Dendritic cell treated with granulocyte-macrophage colony-stimulating factor and Interleukin-4, amounts not matched to agents 40 ng/mL and 50 ng/mL, for 4 days (primary cell): ENCODE measurements at regions not wholly inside any gene's neighbourhood (a gene's known extent, or its start where the extent isn't known, plus 50 kb on each side); places are given as distances from the start of the nearest gene placed in this dataset.

Experiments used
- H3K27ac Mint-ChIP-seq: one replicate; pipeline ENCODE4 v1.8.0; 2022; ENCODE audit warnings: mild to moderate bottlenecking, mixed read lengths
- H3K27me3 Mint-ChIP-seq: one replicate; pipeline ENCODE4 v1.8.0; 2022; ENCODE audit warnings: mild to moderate bottlenecking, mixed read lengths
- H3K36me3 Mint-ChIP-seq: one replicate; pipeline ENCODE4 v1.8.0; 2022; ENCODE audit warnings: low read depth, mixed read lengths
- H3K4me1 Mint-ChIP-seq: one replicate; pipeline ENCODE4 v1.8.0; 2022; ENCODE audit warnings: low read depth, mixed read lengths
- H3K4me3 Mint-ChIP-seq: one replicate; pipeline ENCODE4 v1.8.0; 2022; ENCODE audit warnings: mild to moderate bottlenecking, moderate library complexity, mixed read lengths
- H3K9me3 Mint-ChIP-seq: one replicate; pipeline ENCODE4 v1.8.0; 2022; ENCODE audit warnings: mixed read lengths
- intact Hi-C: fragments of 100-400 bp; cut with micrococcal nuclease; formaldehyde crosslinking; loops from one replicate; pipeline ENCODE4 v1.15.0; 2022

DNA sequence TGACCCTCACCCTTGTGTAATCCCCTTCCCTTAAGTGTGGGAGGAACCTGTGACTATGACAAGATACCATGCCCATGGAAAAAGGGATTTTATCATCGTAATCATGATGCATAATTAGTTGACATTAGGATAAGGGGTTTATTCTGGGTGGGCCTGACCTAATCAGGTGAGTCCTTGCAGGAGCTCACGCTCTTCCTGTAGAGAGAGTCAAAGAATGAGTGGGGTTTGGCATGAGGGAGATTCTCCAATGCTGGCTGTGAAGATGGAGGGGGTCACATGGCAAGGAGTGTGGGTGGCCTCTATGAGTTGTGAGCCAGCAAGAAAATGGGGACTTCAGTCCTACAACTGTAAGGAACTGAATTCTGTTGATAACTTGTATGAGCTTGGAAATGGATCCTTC is 342.0 kb upstream of the TSHZ2 start:
- H3K36me3 Mint-ChIP-seq, result no peaks in the 10 kb centered on the region
- H3K27me3 Mint-ChIP-seq, result peaks cover 3% of the 10 kb centered on the region
- H3K4me3 Mint-ChIP-seq, result no peak overlapping the region
- H3K27ac Mint-ChIP-seq, result no peak overlapping the region
- peaks cover 23% of the 10 kb centered on the region for H3K9me3 Mint-ChIP-seq
- no peaks in the 10 kb centered on the region for H3K4me1 Mint-ChIP-seq
- intact Hi-C loops, result no loop called here

DNA sequence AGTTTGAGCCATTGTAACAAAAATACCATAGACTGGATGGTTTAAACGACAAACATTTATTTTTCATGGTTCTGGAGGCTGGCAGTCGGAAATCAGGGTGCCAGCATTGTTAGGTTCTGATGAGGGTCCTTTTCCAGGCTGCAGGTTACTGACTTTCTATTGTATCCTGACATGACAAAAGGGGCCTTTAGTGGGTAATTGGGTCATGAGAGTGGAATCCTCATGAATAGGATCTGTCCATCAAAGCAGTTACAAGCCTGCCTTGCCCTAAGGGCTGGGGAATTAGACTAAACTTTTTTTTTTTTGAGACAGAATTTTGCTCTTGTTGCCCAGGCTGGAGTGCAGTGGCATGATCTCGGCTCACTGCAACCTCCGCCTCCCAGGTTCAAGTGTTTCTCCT is 347.9 kb upstream of the TSHZ2 start:
- peaks cover 4% of the 10 kb centered on the region for H3K27me3 Mint-ChIP-seq
- H3K4me3 Mint-ChIP-seq, result no peak overlapping the region
- no peaks in the 10 kb centered on the region for H3K4me1 Mint-ChIP-seq
- no peaks in the 10 kb centered on the region for H3K9me3 Mint-ChIP-seq
- H3K27ac Mint-ChIP-seq, result no peak overlapping the region
- no peaks in the 10 kb centered on the region for H3K36me3 Mint-ChIP-seq
- intact Hi-C loops, result no loop called here

DNA sequence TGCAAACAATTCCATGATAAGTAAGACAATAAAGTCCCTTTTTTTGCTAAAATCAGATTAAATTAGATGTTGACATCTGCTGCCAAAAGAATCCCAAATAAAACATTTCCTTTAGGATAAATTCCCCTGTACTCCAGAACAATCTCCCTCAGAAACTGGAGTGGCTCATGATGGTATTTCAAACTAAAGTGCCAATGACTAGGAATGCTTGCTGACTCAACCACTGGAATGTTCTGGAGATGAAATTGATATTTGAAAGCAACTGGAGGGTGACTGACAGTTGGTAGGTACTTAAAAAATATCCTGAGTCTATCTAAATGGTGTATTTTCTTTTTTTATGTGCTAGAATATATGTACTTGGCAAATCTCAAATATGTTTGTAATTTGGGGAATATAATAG is 350.1 kb upstream of the TSHZ2 start:
- Mint-ChIP-seq H3K27ac (no peak overlapping the region), H3K9me3 (no peaks in the 10 kb centered on the region), H3K4me1 (peaks cover 4% of the 10 kb centered on the region), H3K36me3 (no peaks in the 10 kb centered on the region), H3K27me3 (peaks cover 7% of the 10 kb centered on the region), H3K4me3 (no peak overlapping the region)
- intact Hi-C loops, result no loop called here

DNA sequence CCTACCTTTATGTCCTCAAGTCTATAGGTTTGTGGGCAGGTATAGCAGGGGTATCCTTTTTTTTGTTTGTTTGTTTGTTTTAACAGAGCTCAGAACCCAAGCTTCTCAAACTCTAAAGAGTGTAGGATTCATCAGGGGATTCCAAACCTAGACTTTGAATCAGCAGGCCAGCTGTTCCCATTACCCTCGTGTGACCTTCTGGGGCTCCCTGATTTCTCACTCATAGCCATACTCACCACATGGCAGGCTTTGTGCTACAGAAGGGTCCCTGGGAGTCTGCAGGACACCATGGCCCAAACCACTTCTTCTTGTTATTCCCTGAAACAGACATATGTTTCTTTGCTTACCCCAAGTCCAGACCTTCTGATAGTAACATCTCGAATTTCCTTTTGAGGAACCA is 350.8 kb upstream of the TSHZ2 start:
- no peak overlapping the region for H3K27ac Mint-ChIP-seq
- H3K36me3 Mint-ChIP-seq, result no peaks in the 10 kb centered on the region
- peaks cover 7% of the 10 kb centered on the region for H3K27me3 Mint-ChIP-seq

DNA sequence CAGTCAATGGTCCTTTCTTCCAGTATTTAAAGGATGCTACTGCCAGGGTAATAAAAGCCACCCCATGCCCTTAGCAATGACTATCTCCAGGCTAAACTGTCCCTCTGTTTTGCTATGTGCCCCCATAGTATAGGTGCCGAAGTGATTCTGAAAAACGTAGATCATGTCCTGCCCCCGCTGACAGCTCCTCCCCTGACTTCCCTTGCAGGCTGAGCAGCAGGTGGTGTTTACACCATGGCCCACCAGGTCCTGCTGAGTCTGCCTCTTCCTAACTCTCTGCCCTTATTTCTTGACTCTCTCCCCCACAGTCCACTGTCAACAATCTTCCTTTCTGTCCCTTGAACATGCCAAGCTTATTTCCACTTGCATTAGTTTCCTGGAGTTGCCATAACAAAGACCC is 352.5 kb upstream of the TSHZ2 start:
- Mint-ChIP-seq H3K27ac (no peak overlapping the region), H3K4me3 (no peak overlapping the region), H3K27me3 (peaks cover 10% of the 10 kb centered on the region), H3K4me1 (peaks cover 4% of the 10 kb centered on the region), H3K9me3 (no peaks in the 10 kb centered on the region), H3K36me3 (no peaks in the 10 kb centered on the region)
- intact Hi-C loops, result no loop called here

More for the DNA sequence above, 350.8 kb upstream of the TSHZ2 start:
- no peaks in the 10 kb centered on the region for H3K9me3 Mint-ChIP-seq
- intact Hi-C loops, result no loop called here
- H3K4me3 Mint-ChIP-seq, result no peak overlapping the region
- H3K4me1 Mint-ChIP-seq, result peaks cover 4% of the 10 kb centered on the region

DNA sequence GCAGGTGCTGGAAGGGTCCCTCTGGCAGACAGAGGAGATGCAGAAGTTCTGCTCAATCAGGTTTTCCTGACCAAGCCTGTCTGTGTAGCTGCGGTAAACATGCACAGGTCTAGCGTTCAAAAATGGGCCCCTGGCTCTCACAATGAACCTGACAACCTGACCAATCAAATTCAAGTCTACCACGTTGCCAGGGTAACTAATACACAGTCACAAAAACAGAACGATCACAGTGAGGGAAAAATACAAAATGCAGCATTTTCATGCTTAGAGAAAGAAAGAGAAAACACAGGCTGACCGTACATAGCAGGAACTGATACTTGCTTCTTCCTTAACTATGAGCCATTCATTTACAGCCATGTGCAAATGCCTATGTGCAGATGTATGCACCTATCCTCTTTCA is 353.1 kb upstream of the TSHZ2 start:
- intact Hi-C loops, result no loop called here
- no peak overlapping the region for H3K27ac Mint-ChIP-seq
- no peaks in the 10 kb centered on the region for H3K36me3 Mint-ChIP-seq
- no peaks in the 10 kb centered on the region for H3K9me3 Mint-ChIP-seq
- peaks cover 10% of the 10 kb centered on the region for H3K27me3 Mint-ChIP-seq
- no peak overlapping the region for H3K4me3 Mint-ChIP-seq
- H3K4me1 Mint-ChIP-seq, result peaks cover 4% of the 10 kb centered on the region

DNA sequence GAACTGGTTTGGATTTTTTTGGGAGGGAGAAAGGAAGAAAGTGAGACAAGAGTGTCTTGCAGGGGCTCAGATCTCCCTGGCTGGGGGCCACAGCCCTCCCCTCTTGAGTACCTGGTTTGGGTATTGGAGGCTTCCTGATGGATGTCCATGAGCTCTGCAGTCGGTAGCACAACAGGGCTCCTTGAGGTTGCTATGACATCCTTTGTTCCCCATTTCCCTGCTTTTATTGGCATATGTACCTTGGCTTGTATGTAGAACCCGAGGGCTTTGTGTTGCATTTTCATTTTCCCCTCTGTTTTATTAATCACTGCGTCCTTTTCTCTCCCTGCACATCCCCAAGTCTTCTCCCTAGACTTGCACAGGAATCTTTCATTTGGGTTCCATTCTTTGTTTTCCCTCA is 355.5 kb upstream of the TSHZ2 start:
- H3K4me3 Mint-ChIP-seq, result no peak overlapping the region
- H3K4me1 Mint-ChIP-seq, result peaks cover 4% of the 10 kb centered on the region
- peaks cover 10% of the 10 kb centered on the region for H3K27me3 Mint-ChIP-seq
- H3K36me3 Mint-ChIP-seq, result no peaks in the 10 kb centered on the region
- intact Hi-C loops, result no loop called here
- H3K27ac Mint-ChIP-seq, result no peak overlapping the region
- peaks cover 2% of the 10 kb centered on the region for H3K9me3 Mint-ChIP-seq

DNA sequence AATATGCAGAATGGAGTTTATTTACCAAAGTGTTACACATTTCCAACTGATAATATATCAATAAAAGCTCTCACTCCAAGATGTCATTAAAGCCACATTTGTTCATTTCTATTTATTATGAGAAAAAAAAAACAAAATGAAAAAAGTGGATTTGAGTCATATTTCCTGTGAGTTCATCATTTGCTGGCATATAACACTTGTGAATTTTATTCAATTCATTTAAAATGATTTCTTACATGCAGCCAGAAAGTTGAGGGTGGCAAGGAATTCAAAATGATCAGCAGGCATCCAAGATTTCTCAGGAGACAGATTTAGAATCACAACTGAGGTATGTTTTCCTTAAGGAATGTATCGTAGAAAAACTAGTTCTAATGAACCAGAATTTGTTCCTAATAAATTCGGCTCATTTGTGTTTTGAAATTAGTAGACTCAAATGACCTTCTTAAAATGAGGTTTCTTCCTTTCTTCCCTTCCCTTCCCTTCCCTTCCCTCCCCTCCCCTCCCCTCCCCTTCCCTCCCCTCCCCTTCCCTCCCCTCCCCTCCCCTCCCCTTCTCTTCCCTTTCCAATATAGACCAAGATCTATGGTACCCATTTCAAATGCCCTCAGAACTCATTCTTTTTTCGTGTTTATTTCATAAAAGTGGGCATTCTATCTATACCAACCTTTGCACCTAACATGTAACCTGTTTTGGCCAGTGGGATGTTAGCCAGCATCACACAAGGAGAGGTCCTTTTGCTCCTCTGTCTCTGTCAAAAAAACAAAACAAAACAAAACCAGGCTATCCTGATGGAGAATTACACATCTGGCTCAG is 357.9 kb upstream of the TSHZ2 start:
- Mint-ChIP-seq H3K36me3 (no peaks in the 10 kb centered on the region), H3K27ac (no peak overlapping the region), H3K4me3 (no peak overlapping the region), H3K4me1 (peaks cover 4% of the 10 kb centered on the region), H3K9me3 (peaks cover 16% of the 10 kb centered on the region), H3K27me3 (peaks cover 6% of the 10 kb centered on the region)
- intact Hi-C loops, result no loop called here

DNA sequence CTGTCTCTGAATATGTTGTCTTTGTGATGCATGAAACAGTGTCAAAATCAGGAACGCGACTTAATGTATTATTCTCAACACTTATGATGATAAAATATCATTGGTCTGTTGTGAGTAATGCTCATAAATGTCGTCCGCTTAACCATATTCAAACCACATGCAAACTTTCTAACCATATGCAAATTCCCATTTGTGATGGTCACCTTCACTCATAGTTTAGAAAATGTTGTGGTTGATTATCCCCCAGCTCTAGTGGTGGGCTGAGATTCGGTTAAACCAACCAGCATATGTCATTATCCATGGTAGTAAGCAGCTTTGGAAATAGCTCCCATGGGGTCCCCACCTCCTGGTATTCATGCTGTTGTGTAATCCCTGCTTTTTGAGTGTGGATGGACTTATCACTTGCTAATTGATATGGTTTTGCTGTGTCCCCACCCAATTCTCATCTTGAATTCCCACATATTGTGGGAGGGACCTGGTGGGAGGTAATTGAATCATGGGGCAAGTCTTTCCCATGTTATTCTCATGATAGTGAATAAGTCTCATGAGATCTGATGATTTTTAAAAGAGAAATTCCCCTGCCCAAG is 360.0 kb upstream of the TSHZ2 start:
- Mint-ChIP-seq H3K27ac (no peak overlapping the region), H3K9me3 (peaks cover 16% of the 10 kb centered on the region), H3K4me1 (no peaks in the 10 kb centered on the region), H3K4me3 (no peak overlapping the region), H3K27me3 (peaks cover 3% of the 10 kb centered on the region), H3K36me3 (no peaks in the 10 kb centered on the region)
- intact Hi-C loops, result no loop called here

DNA sequence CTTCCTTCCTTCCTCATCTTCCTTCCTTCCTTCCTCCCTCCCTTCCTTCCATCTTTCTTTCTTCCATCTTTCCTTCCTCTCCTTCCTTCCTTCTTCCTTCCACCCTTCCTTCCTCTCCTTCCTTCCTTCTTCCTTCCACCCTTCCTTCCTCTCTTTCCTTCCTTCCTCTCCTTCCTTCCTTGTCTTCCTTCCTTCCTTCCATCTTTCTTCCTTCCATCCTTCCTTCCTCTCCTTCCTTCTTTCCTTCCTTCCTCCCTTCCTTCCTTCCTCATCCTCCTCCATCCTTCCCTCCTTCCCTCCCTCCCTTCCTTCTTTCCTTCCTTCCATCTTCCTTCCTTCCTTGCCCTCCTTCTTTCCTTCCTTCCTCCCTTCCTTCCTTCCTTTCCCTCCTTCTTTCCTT is 361.4 kb upstream of the TSHZ2 start:
- no peak overlapping the region for H3K4me3 Mint-ChIP-seq
- H3K9me3 Mint-ChIP-seq, result peaks cover 16% of the 10 kb centered on the region
- H3K4me1 Mint-ChIP-seq, result no peaks in the 10 kb centered on the region
- H3K27me3 Mint-ChIP-seq, result no peaks in the 10 kb centered on the region
- intact Hi-C loops, result no loop called here
- H3K36me3 Mint-ChIP-seq, result no peaks in the 10 kb centered on the region
- no peak overlapping the region for H3K27ac Mint-ChIP-seq

DNA sequence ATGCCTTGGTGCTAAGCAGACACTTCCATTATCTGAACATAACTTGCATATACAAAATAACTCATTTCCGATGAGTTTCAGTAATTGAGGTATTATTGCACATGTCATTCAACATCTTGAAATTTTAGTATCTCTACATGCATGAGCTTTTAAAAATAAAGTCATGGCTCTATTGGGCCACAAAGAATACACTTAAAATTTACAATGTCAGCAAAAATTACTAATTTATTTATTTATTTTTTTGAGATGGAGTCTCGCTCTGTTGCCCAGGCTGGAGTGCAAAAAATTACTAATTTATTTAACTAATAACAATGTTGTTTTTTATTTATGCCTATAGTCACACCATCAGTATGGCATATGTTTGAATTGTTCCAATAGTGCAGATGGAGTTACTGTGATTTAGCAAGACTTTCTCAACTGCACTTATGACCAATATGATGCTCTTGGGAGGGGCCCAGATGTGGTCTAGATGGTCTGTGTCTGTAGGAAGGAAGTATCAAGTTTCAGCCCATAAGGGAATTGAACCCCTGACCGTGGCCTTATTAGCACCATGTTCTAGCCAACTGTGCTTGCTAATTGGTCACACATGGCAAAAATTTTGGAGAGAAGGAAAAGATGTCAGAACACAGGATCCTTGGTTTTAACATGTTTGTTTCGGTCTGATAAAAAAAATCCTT is 370.7 kb upstream of the TSHZ2 start:
- H3K9me3 Mint-ChIP-seq, result peaks cover 26% of the 10 kb centered on the region
- no peaks in the 10 kb centered on the region for H3K36me3 Mint-ChIP-seq
- H3K4me1 Mint-ChIP-seq, result peaks cover 14% of the 10 kb centered on the region
- intact Hi-C loops, result no loop called here
- H3K4me3 Mint-ChIP-seq, result no peak overlapping the region
- H3K27me3 Mint-ChIP-seq, result no peaks in the 10 kb centered on the region
- H3K27ac Mint-ChIP-seq, result no peak overlapping the region

DNA sequence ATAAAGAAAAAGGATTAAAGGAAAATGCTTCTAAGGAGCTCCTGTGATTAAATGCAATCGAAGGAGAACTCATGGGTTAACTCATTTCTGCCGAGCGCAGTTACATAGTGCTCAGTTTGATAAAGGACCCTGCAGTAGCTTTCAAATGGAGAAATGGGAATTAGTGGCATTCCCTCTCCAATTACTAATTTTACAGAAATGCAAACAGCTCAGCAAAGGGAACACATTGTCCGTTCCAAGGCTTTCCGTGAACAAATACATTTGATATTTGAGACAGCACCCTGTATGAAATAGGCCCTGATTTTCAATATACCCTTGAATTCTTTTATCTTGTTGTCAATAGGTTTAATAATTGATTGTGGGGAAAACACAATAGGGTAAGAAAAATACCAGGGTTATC is 375.9 kb upstream of the TSHZ2 start:
- Mint-ChIP-seq H3K9me3 (peaks cover 7% of the 10 kb centered on the region), H3K4me3 (no peak overlapping the region), H3K4me1 (peaks cover 9% of the 10 kb centered on the region), H3K36me3 (no peaks in the 10 kb centered on the region), H3K27me3 (peaks cover 1% of the 10 kb centered on the region), H3K27ac (no peak overlapping the region)
- intact Hi-C loops, result no loop called here

DNA sequence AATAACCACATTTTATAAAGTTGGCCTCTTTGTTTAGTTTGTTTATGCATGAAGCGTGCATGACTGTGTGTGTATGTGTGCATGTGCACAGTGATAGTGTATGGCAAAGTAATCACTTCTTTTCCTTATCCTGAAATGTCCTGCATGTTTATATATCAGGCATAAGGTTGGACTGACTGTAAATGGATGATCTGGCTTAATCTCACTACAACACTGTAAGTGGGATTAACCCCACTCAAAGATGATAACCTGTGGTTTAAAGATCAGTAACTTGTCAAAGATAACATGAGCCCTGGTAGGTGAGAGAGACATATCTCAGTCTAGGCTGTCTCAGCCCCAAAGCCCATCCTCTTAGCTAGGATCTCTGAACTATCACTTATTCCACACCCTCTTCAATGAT is 376.6 kb upstream of the TSHZ2 start:
- Mint-ChIP-seq H3K4me3 (no peak overlapping the region), H3K27ac (no peak overlapping the region), H3K27me3 (peaks cover 1% of the 10 kb centered on the region), H3K36me3 (no peaks in the 10 kb centered on the region), H3K9me3 (peaks cover 6% of the 10 kb centered on the region), H3K4me1 (peaks cover 5% of the 10 kb centered on the region)
- intact Hi-C loops, result no loop called here

DNA sequence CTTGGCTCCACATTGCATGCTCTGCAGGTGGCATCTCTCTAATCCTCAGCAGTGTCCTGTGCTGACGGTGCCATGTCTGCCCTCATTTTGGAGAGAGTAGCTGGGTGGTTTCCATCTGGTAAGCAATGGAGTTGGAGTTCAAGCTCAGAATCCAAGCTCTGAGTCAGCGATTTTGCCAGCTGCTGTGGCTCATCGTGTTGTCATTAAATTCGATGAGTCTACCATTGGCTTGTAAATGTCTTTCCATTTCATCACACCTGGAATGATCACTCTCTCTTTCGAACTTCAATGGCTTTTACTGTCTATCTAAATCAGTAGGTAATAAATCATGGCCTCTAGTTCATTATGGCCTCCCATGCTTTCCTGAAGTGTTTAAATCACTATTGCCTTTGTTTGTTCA is 378.5 kb upstream of the TSHZ2 start:
- no peak overlapping the region for H3K4me3 Mint-ChIP-seq
- H3K36me3 Mint-ChIP-seq, result no peaks in the 10 kb centered on the region
- H3K4me1 Mint-ChIP-seq, result no peaks in the 10 kb centered on the region
- H3K27ac Mint-ChIP-seq, result no peak overlapping the region
- intact Hi-C loops, result no loop called here
- no peaks in the 10 kb centered on the region for H3K9me3 Mint-ChIP-seq
- H3K27me3 Mint-ChIP-seq, result peaks cover 1% of the 10 kb centered on the region
